GM10248 (cell line): ENCODE measurements at regions not wholly inside any gene's neighbourhood (a gene's known extent, or its start where the extent isn't known, plus 50 kb on each side); places are given as distances from the start of the nearest gene placed in this dataset.

Experiments
- CTCF ChIA-PET: fragments of 300-600 bp; sonication (Branson Sonifier 250); formaldehyde crosslinking; extraction: SDS; loops from one replicate; lab custom pipeline; 2021; ENCODE audit warnings: antibody characterized with exemption; lab: Yijun Ruan, JAX
- POLR2A ChIA-PET: fragments of 350-650 bp; sonication (Branson Sonifier 250); formaldehyde crosslinking; extraction: SDS; loops from one replicate; lab custom pipeline; 2020; ENCODE audit warnings: antibody characterized with exemption; lab: Yijun Ruan, JAX
- DNase-seq: peaks from one replicate; pipeline ENCODE4 v3.0.0; 2012; ENCODE audit errors: extremely low spot score
- TF ChIP-seq, protein P1 (sequence below): IDR thresholded peaks from 2 replicates; pipeline ENCODE4 v1.5.1; 2012; ENCODE audit warnings: mild to moderate bottlenecking, low read depth; ENCODE audit errors: extremely low read depth, missing control alignments, control extremely low read depth

GRCh38 chr7:152528612-152529011 is 92.8 kb upstream of the KMT2C start:
- ChIA-PET POLR2A (no interaction called here), CTCF (no interaction called here)
- DNase-seq: no peak
- TF ChIP-seq, protein P1, sequence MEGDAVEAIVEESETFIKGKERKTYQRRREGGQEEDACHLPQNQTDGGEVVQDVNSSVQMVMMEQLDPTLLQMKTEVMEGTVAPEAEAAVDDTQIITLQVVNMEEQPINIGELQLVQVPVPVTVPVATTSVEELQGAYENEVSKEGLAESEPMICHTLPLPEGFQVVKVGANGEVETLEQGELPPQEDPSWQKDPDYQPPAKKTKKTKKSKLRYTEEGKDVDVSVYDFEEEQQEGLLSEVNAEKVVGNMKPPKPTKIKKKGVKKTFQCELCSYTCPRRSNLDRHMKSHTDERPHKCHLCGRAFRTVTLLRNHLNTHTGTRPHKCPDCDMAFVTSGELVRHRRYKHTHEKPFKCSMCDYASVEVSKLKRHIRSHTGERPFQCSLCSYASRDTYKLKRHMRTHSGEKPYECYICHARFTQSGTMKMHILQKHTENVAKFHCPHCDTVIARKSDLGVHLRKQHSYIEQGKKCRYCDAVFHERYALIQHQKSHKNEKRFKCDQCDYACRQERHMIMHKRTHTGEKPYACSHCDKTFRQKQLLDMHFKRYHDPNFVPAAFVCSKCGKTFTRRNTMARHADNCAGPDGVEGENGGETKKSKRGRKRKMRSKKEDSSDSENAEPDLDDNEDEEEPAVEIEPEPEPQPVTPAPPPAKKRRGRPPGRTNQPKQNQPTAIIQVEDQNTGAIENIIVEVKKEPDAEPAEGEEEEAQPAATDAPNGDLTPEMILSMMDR: no peak

DNA sequence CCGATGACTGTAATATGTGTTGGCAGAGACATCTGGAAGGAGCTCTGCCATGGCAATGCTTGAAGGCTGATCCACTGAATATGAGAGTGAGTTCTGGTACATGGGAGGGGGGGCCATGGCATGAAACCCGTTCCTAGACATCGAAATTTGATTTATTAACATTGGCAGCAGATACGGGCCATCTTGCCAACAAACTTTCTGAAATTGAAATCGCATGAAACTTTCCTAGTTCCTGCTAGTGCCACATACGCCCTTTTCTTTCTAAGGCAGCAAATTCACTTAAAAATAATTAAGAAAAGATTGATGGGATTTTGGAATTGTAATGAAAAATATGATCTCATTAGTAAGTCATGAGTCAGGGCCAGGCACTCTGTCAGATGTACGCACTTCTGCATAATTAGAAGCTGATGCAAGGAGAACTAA is 91.8 kb upstream of the KMT2C start:
- CTCF ChIA-PET: interaction anchor here (1.4 kb wide), 1 partner anchor 10 kb away, joined by 4 read pairs; no protein-coding TSS in a partner anchor
- no peak for DNase-seq
- TF ChIP-seq, protein P1: no peak
- POLR2A ChIA-PET: no interaction called here

DNA sequence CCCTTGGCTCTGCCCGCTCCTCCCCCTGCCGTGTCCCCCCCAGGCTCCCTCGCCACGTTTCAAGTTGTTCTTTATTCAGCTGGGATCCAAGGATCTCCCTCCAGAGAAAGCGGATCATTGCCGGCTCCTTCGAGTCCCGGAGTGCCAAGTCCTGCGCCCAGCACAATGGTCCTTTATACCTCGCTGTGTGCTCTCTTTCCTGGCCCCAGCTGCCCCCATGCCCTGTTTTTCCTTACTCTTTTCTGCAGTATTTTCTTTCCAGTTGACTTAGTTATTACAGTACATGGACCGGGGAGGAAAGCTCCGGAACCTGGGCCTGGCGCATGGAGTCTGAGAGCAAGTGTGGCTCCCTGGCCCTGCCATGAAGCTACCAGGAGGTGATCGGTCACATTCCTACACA is 88.1 kb upstream of the KMT2C start:
- no peak for DNase-seq
- ChIA-PET POLR2A (no interaction called here), CTCF (interaction anchor here (1.2 kb wide), 1 partner anchor 37 kb away, joined by 3 read pairs; no protein-coding TSS in a partner anchor)
- TF ChIP-seq, protein P1: no peak

DNA sequence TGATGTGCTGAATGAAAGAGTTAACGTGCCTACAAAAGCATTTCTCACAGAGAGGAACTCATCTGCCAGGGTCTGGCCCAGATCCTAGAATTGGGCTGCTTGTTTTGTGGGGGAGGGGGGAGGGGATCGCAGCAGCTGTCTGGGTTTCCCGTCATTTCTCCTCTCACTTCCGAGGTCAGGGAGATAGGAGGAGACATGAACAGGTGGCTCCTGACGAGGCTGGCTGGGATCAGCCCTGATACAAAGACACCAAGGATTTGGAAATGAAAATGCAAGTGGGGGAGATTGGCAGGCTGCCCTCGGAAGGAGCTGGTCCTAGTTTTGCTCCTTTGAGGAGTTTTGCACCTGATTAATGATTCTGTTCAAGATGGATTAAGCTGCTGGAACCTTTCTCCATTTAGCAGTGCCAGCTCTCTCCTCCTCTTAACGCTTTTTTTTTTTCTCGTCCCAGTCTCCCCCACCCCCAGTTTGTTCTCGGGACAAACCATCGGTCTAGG is 86.8 kb upstream of the KMT2C start:
- POLR2A ChIA-PET: no interaction called here
- DNase-seq: no peak
- CTCF ChIA-PET: no interaction called here
- TF ChIP-seq, protein P1: no peak

GRCh38 chr7:152521420-152522337 is 85.9 kb upstream of the KMT2C start:
- no peak for DNase-seq
- ChIA-PET POLR2A (no interaction called here), CTCF (no interaction called here)
- TF ChIP-seq, protein P1: no peak

DNA sequence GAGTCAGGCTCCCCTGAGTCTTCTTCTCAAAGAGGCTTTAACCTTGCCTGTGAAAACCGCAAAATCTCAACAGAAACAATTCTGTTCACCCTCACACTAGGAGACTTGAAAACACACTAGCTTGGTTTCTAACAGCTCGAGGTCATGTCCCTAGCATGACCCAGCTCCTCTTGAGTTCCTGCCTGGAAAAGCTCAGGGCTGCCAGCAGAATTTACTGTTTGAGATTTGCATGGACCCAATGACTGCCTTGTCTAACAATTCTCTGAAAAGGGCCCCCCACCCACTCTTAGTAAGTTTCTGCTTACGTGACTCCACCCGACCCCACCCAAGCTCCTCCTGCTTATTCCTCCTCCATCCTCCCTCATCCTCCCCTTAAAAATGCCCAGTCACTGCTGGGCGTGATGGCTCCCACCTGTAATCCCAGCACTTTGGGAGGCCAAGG is 85.1 kb upstream of the KMT2C start:
- DNase-seq: no peak
- TF ChIP-seq, protein P1: no peak
- ChIA-PET CTCF (no interaction called here), POLR2A (no interaction called here)
